ENCODE measurements at regions not wholly inside any gene's neighbourhood (a gene's known extent, or its start where the extent isn't known, plus 50 kb on each side); places are given as distances from the start of the nearest gene placed in this dataset.

DNA sequence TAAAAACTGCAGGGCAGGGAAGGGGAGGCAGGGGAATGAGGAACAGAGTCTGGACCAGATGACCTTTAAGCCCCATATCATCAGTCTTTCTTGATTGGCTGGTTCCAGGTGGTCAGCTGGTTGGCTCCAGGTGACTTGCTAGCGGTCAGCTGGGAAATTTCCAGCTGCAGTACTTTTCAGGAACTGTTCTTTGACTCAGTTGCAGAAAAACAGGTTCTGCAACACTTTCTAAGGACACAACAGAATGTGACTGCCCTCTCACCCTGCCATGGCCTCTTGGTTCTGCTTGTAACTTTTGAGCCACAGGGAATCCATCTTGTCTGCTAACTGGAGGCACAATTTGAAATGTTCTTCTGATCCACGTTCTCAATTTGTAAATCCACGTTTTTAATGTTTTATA lies 278.3 kb upstream of the LRATD1 start:
- Histone ChIP-seq H3K9ac (ENCODE audit: extremely low read depth, insufficient read length, low read length) (no peak overlapping the region), H3K14ac (ENCODE audit: insufficient read depth, low read length) (no peak overlapping the region), H3K56ac (ENCODE audit: insufficient read length, low read depth, low read length) (no peak overlapping the region), H3T11ph (ENCODE audit: low read length) (no peak overlapping the region), H3K79me1 (ENCODE audit: insufficient read depth, low read depth, low read length, poor library complexity, severe bottlenecking) (no peaks in the 10 kb centered on the region), H4K91ac (ENCODE audit: insufficient read length, low read depth, low read length) (no peak overlapping the region), H2BK15ac (ENCODE audit: low read depth, low read length) (no peak overlapping the region), H3K4ac (ENCODE audit: low read depth, low read length) (no peak overlapping the region), H4K8ac (replicated peaks; ENCODE audit: insufficient read length, low read depth, low read length) (no peak overlapping the region), H3K4me2 (ENCODE audit: insufficient read depth, insufficient read length, low read length) (no peak overlapping the region), H2AFZ (ENCODE audit: low read length) (no peak overlapping the region), H3K23me2 (ENCODE audit: insufficient read length, low read depth, low read length, poor library complexity, severe bottlenecking) (no peaks in the 10 kb centered on the region), H2BK120ac (ENCODE audit: low read depth, low read length, poor library complexity, severe bottlenecking) (no peak overlapping the region), H3K4me1 (ENCODE audit: insufficient read depth, low read length) (no peaks in the 10 kb centered on the region; the same call in 1 of the 2 replicates), H2BK12ac (ENCODE audit: insufficient read length, low read depth, low read length) (no peak overlapping the region), H3K23ac (ENCODE audit: insufficient read length, low read depth, low read length) (no peak overlapping the region), H3K27me3 (ENCODE audit: insufficient read depth, low read length) (no peaks in the 10 kb centered on the region), H2BK5ac (ENCODE audit: insufficient read length, low read length) (no peak overlapping the region), H2AK5ac (ENCODE audit: insufficient read length, low read length) (no peak overlapping the region), H2BK20ac (ENCODE audit: low read depth, low read length, poor library complexity, severe bottlenecking) (no peak overlapping the region), H3K9me3 (ENCODE audit: control insufficient read depth, low read depth, low read length) (no peaks in the 10 kb centered on the region), H3K27ac (ENCODE audit: insufficient read length, low read depth, low read length) (no peak overlapping the region), H3K18ac (ENCODE audit: insufficient read length, low read depth, low read length) (no peak overlapping the region), H4K5ac (ENCODE audit: insufficient read length, low read depth, low read length) (no peak overlapping the region), H4K20me1 (ENCODE audit: control insufficient read depth, insufficient read depth, insufficient read length) (no peaks in the 10 kb centered on the region), H3K79me2 (ENCODE audit: insufficient read depth, low read length) (no peaks in the 10 kb centered on the region)
- H3K27me3 Mint-ChIP-seq (ENCODE audit: low read depth): no peaks in the 10 kb centered on the region
- H3K9me3 Mint-ChIP-seq: no peaks in the 10 kb centered on the region
- no peak for DNase-seq
- no peak overlapping the region for H3K4me3 Mint-ChIP-seq
- peaks cover 4 to 5% of the 10 kb centered on the region in 2 experiments; a peak in 3 of 4 replicates for H3K4me1 Mint-ChIP-seq
- WGBS (ENCODE audit: extremely low coverage, insufficient read length, low lambda C conversion rate): no CpG with 5 or more reads among the region's 3 CpGs
- TF ChIP-seq, protein P1, sequence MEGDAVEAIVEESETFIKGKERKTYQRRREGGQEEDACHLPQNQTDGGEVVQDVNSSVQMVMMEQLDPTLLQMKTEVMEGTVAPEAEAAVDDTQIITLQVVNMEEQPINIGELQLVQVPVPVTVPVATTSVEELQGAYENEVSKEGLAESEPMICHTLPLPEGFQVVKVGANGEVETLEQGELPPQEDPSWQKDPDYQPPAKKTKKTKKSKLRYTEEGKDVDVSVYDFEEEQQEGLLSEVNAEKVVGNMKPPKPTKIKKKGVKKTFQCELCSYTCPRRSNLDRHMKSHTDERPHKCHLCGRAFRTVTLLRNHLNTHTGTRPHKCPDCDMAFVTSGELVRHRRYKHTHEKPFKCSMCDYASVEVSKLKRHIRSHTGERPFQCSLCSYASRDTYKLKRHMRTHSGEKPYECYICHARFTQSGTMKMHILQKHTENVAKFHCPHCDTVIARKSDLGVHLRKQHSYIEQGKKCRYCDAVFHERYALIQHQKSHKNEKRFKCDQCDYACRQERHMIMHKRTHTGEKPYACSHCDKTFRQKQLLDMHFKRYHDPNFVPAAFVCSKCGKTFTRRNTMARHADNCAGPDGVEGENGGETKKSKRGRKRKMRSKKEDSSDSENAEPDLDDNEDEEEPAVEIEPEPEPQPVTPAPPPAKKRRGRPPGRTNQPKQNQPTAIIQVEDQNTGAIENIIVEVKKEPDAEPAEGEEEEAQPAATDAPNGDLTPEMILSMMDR (conservative IDR thresholded peaks at IDR 0.05): no peak
- no peaks in the 10 kb centered on the region; a peak in 1 of 7 replicates for H3K36me3 Mint-ChIP-seq (ENCODE audit: insufficient read depth in 1 of 3, low read depth in 3 of 3)
- no peak overlapping the region for H3K27ac Mint-ChIP-seq
